Hepatocyte (in vitro differentiated cells): ENCODE measurements at regions not wholly inside any gene's neighbourhood (a gene's known extent, or its start where the extent isn't known, plus 50 kb on each side); places are given as distances from the start of the nearest gene placed in this dataset.

Experiments used
- DNase-seq: peaks from one replicate; pipeline ENCODE4 v3.0.0-alpha.2; 2016; ENCODE audit warnings: low spot score
- H2AFZ ChIP-seq: fragments of 200-600 bp; sonication (generic); 2 replicates; pipeline ENCODE4 v1.6.0; 2016; ENCODE audit warnings: antibody characterized with exemption, mild to moderate bottlenecking
- H3K27ac ChIP-seq: fragments of 200-600 bp; sonication (generic); 2 replicates; pipeline ENCODE4 v1.5.1; 2016; ENCODE audit warnings: mild to moderate bottlenecking
- H3K27me3 ChIP-seq: fragments of 200-600 bp; sonication (generic); 2 replicates; pipeline ENCODE4 v1.6.1; 2016
- H3K36me3 ChIP-seq: fragments of 200-600 bp; sonication (generic); replicated peaks from 2 replicates; pipeline ENCODE4 v1.5.1; 2016; ENCODE audit warnings: low read depth; ENCODE audit not compliant: insufficient read depth
- H3K4me1 ChIP-seq: fragments of 200-600 bp; sonication (generic); 2 replicates; pipeline ENCODE4 v1.5.1; 2016; ENCODE audit warnings: mild to moderate bottlenecking, moderate library complexity; ENCODE audit not compliant: insufficient read depth
- H3K4me2 ChIP-seq: fragments of 200-600 bp; sonication (generic); 2 replicates; pipeline ENCODE4 v1.6.0; 2016
- H3K4me3 ChIP-seq: fragments of 200-600 bp; sonication (generic); 2 replicates; pipeline ENCODE4 v1.5.1; 2016; ENCODE audit warnings: mild to moderate bottlenecking
- H3K79me2 ChIP-seq: fragments of 200-600 bp; sonication (generic); 2 replicates; pipeline ENCODE4 v1.6.0; 2017; ENCODE audit warnings: mild to moderate bottlenecking
- H3K9me2 ChIP-seq: fragments of 200-600 bp; sonication (generic); replicated peaks from 2 replicates; pipeline ENCODE4 v1.6.0; 2017; ENCODE audit warnings: mild to moderate bottlenecking; ENCODE audit not compliant: insufficient read depth
- H3K9me3 ChIP-seq: fragments of 200-600 bp; sonication (generic); 2 replicates; pipeline ENCODE4 v1.5.1; 2016; ENCODE audit warnings: low read depth, mild to moderate bottlenecking
- H4K20me1 ChIP-seq: fragments of 200-600 bp; sonication (generic); 2 replicates; pipeline ENCODE4 v1.6.0; 2016; ENCODE audit warnings: mild to moderate bottlenecking; ENCODE audit not compliant: insufficient read depth, poor library complexity, severe bottlenecking
- EZH2 ChIP-seq: fragments of 200-600 bp; sonication (generic); IDR thresholded peaks from 2 replicates; pipeline ENCODE4 v1.6.1; 2016; ENCODE audit warnings: antibody characterized with exemption, mild to moderate bottlenecking, borderline replicate concordance
- EZH2phosphoT487 ChIP-seq: fragments of 200-600 bp; sonication (generic); IDR thresholded peaks from one replicate; pipeline ENCODE4 v1.6.1; 2018; ENCODE audit warnings: antibody characterized with exemption, mild to moderate bottlenecking, low read depth, moderate library complexity; ENCODE audit not compliant: unreplicated experiment, severe bottlenecking
- WGBS: methylation state at CpG from one replicate; pipeline ENCODE4 v1.1.6; 2016; ENCODE audit warnings: low lambda C conversion rate; ENCODE audit errors: missing lambda C conversion rate; 5-methylcytosine and 5-hydroxymethylcytosine counted together
- TF ChIP-seq, protein P1 (sequence below): fragments of 200-600 bp; sonication (generic); IDR thresholded peaks from 2 replicates; pipeline ENCODE4 v1.5.1; 2016; ENCODE audit warnings: antibody characterized with exemption, mild to moderate bottlenecking; ENCODE audit not compliant: poor library complexity

DNA sequence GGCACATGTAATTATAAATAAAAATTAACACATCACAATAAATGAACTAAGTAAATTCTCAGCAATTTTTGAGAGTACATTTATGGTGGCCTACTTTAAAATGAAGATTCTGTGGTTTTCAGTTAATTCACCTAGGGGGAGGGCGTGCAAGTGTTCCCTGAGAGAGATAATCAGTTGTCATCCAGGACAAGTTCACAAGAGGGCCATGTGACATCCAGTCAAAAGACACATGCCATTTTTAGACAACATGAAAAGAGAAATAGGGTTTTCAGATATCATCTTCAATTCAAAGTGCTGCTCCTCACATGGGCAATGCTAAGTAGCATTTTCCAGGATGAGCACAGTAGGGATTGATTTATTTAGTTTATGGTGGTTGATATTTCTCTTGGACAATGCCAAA, 393.7 kb downstream of the STK39 start:
- no peak overlapping the region for H3K4me2 ChIP-seq
- H3K79me2 ChIP-seq: no peaks in the 10 kb centered on the region
- H3K4me3 ChIP-seq: no peak overlapping the region
- TF ChIP-seq EZH2phosphoT487: no peak
- TF ChIP-seq, protein P1, sequence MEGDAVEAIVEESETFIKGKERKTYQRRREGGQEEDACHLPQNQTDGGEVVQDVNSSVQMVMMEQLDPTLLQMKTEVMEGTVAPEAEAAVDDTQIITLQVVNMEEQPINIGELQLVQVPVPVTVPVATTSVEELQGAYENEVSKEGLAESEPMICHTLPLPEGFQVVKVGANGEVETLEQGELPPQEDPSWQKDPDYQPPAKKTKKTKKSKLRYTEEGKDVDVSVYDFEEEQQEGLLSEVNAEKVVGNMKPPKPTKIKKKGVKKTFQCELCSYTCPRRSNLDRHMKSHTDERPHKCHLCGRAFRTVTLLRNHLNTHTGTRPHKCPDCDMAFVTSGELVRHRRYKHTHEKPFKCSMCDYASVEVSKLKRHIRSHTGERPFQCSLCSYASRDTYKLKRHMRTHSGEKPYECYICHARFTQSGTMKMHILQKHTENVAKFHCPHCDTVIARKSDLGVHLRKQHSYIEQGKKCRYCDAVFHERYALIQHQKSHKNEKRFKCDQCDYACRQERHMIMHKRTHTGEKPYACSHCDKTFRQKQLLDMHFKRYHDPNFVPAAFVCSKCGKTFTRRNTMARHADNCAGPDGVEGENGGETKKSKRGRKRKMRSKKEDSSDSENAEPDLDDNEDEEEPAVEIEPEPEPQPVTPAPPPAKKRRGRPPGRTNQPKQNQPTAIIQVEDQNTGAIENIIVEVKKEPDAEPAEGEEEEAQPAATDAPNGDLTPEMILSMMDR: no peak
- TF ChIP-seq EZH2: no peak
- no peaks in the 10 kb centered on the region for H3K9me3 ChIP-seq
- 94% methylated on average over 1 of the region's 1 CpG for WGBS
- no peaks in the 10 kb centered on the region for H3K36me3 ChIP-seq
- H3K27me3 ChIP-seq: no peaks in the 10 kb centered on the region
- DNase-seq: no peak
- H3K9me2 ChIP-seq: no peaks in the 10 kb centered on the region
- H3K27ac ChIP-seq: no peak overlapping the region
- H3K4me1 ChIP-seq: no peaks in the 10 kb centered on the region
- no peaks in the 10 kb centered on the region for H4K20me1 ChIP-seq
- no peak overlapping the region for H2AFZ ChIP-seq

GRCh38 chr2:167851876-167852275, 395.5 kb downstream of the STK39 start:
- no peak overlapping the region for H3K27ac ChIP-seq
- 24% methylated on average over 1 of the region's 1 CpG for WGBS

GRCh38 chr2:167851323-167851860, 396.0 kb downstream of the STK39 start:
- H3K27me3 ChIP-seq: no peaks in the 10 kb centered on the region
- H2AFZ ChIP-seq: no peak overlapping the region
- H3K4me3 ChIP-seq: no peak overlapping the region
- H3K36me3 ChIP-seq: no peaks in the 10 kb centered on the region
- no peak overlapping the region for H3K27ac ChIP-seq
- no peaks in the 10 kb centered on the region for H3K9me2 ChIP-seq
- H3K79me2 ChIP-seq: no peaks in the 10 kb centered on the region
- no peak for TF ChIP-seq EZH2
- TF ChIP-seq EZH2phosphoT487: no peak
- TF ChIP-seq, protein P1: no peak
- no peak for DNase-seq
- H4K20me1 ChIP-seq: no peaks in the 10 kb centered on the region
- WGBS: 72% methylated on average over 4 of the region's 4 CpGs
- no peaks in the 10 kb centered on the region for H3K4me1 ChIP-seq
- peaks cover 5% of the 10 kb centered on the region for H3K9me3 ChIP-seq
- no peak overlapping the region for H3K4me2 ChIP-seq

More at GRCh38 chr2:167851876-167852275, 395.5 kb downstream of the STK39 start:
- Histone ChIP-seq H3K9me3 (peaks cover 5% of the 10 kb centered on the region), H3K9me2 (no peaks in the 10 kb centered on the region), H3K27me3 (no peaks in the 10 kb centered on the region), H3K4me3 (no peak overlapping the region), H2AFZ (no peak overlapping the region), H3K4me1 (no peaks in the 10 kb centered on the region), H3K36me3 (no peaks in the 10 kb centered on the region), H3K79me2 (no peaks in the 10 kb centered on the region), H4K20me1 (no peaks in the 10 kb centered on the region), H3K4me2 (no peak overlapping the region)
- TF ChIP-seq, protein P1: no peak
- TF ChIP-seq EZH2: no peak
- TF ChIP-seq EZH2phosphoT487: no peak
- no peak for DNase-seq
